Common myeloid progenitor, CD34-positive (primary cell): ENCODE measurements at regions not wholly inside any gene's neighbourhood (a gene's known extent, or its start where the extent isn't known, plus 50 kb on each side); places are given as distances from the start of the nearest gene placed in this dataset.

Experiments used
- CTCF ChIA-PET: fragments of 350-600 bp; sonication (Branson Sonifier 250); formaldehyde crosslinking; loops from one replicate; lab custom pipeline; 2021; ENCODE audit warnings: antibody characterized with exemption; lab: Charles Lee
- POLR2A ChIA-PET: fragments of 350-600 bp; sonication (Branson Sonifier 250); formaldehyde crosslinking; loops from one replicate; lab custom pipeline; 2021; ENCODE audit warnings: antibody characterized with exemption; lab: Charles Lee
- DNase-seq, 3 donors: peaks; one replicate each; pipeline versions ENCODE4 v3.0.0 to v3.0.0-alpha.2; 2013
- H3K27ac ChIP-seq, 2 experiments: 1 replicate in 1 of 2; 2 replicates in 1 of 2; pipeline ENCODE4 v1.7.0; 2013; ENCODE audit warnings: inconsistent platforms in 2 of 2, low read length in 2 of 2, mild to moderate bottlenecking in 2 of 2, low read depth in 1 of 2, moderate library complexity in 1 of 2; ENCODE audit not compliant: severe bottlenecking in 2 of 2, insufficient read depth in 1 of 2, poor library complexity in 1 of 2
- H3K27me3 ChIP-seq, 5 experiments: replicated peaks in 2 of 5; 1 replicate in 3 of 5; 2 replicates in 2 of 5; pipeline versions ENCODE4 v1.6.1 to v1.7.0; 2013; ENCODE audit warnings: low read length in 4 of 5, mild to moderate bottlenecking in 2 of 5, moderate library complexity in 2 of 5, inconsistent platforms in 1 of 5; ENCODE audit not compliant: insufficient read depth in 5 of 5, control insufficient read depth in 4 of 5
- H3K36me3 ChIP-seq, 4 experiments: 1 replicate in 2 of 4; 2 replicates in 2 of 4; pipeline versions ENCODE4 v1.6.1 to v1.7.0; 2013; ENCODE audit warnings: low read length in 3 of 4, control low read depth in 1 of 4, mild to moderate bottlenecking in 1 of 4; ENCODE audit not compliant: control insufficient read depth in 4 of 4, insufficient read depth in 4 of 4
- H3K4me1 ChIP-seq, 4 experiments: 1 replicate in 3 of 4; 2 replicates in 1 of 4; pipeline versions ENCODE4 v1.6.1 to v1.7.1; 2013; ENCODE audit warnings: low read length in 3 of 4, mild to moderate bottlenecking in 3 of 4, control low read depth in 1 of 4, inconsistent platforms in 1 of 4, moderate library complexity in 1 of 4; ENCODE audit not compliant: control insufficient read depth in 4 of 4, insufficient read depth in 4 of 4; ENCODE audit errors: control extremely low read depth in 1 of 4
- H3K4me3 ChIP-seq, 7 experiments: 1 replicate in 4 of 7; 2 replicates in 3 of 7; pipeline versions ENCODE4 v1.5.1 to v1.7.0; 2013; ENCODE audit warnings: mild to moderate bottlenecking in 7 of 7, low read length in 6 of 7, moderate library complexity in 6 of 7, inconsistent platforms in 2 of 7, low read depth in 2 of 7, control low read depth in 1 of 7; ENCODE audit not compliant: insufficient read depth in 4 of 7, control insufficient read depth in 1 of 7; ENCODE audit errors: extremely low read depth in 1 of 7
- H3K9me3 ChIP-seq, 5 experiments: 1 replicate in 4 of 5; 2 replicates in 1 of 5; pipeline versions ENCODE4 v1.6.1 to v1.7.1; 2013; ENCODE audit warnings: low read length in 4 of 5, mild to moderate bottlenecking in 2 of 5, inconsistent platforms in 1 of 5, low read depth in 1 of 5, moderate library complexity in 1 of 5; ENCODE audit not compliant: control insufficient read depth in 4 of 5, insufficient read depth in 2 of 5; ENCODE audit errors: control extremely low read depth in 1 of 5
- WGBS: methylation state at CpG from one replicate; pipeline ENCODE4 v1.1.5; 2013; ENCODE audit not compliant: insufficient coverage; 5-methylcytosine and 5-hydroxymethylcytosine counted together

DNA sequence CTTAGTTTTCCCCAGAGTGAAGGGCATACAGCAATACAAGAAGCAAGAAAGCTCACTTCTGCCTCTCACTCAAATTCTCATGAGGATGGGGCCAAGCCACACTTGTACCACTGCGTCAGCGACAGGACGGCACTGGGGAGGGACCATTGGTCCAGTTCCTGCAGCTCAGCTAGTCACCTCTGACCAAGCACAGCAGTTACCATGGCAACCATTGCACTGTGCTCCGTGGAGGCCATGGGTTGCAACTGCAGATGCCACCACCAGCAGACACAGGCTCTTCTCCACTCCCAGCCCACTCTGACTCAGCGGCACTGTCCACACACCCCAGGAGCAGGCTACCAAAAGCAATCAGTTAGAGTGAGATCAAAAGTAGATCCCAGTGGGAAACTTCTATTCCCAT, 441.1 kb upstream of the ARID1B start:
- Histone ChIP-seq H3K36me3 (peaks cover 0 to 3% (median 0%) of the 10 kb centered on the region in 4 experiments), H3K27ac (no peak overlapping the region), H3K4me1 (peaks cover 0 to 31% (median 12%) of the 10 kb centered on the region in 4 experiments), H3K9me3 (peaks cover 4 to 15% (median 7%) of the 10 kb centered on the region in 5 experiments), H3K4me3 (no peak overlapping the region), H3K27me3 (no peaks in the 10 kb centered on the region)
- DNase-seq, result peak in 2 of 3 donors; percentile 44 to 54
- WGBS, result 90% methylated on average over 4 of the region's 5 CpGs
- POLR2A ChIA-PET, result no interaction called here
- CTCF ChIA-PET, result interaction anchor here (1.1 to 1.3 kb wide), 3 partner anchors 14 to 97 kb away, joined by 3 read pairs; no protein-coding TSS in a partner anchor

DNA sequence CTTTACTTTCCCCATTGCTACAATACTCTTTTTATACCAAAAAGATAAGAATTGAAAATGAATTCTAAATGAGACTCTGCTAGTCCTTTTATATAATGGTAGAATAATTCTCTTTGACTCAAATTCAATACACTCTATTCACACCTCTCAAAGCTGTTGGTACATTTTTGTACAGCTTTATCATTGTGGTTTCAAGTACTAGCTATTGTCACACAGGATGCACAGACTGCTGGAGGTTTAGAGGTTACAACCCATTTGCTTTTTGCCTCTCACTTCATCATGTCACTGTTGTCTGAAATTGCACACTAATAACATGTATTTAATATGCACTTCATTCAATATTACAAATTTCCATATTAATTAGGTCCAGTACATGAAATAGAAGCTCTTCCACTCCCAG, 442.2 kb upstream of the ARID1B start:
- peaks cover 4 to 16% (median 7%) of the 10 kb centered on the region in 5 experiments for H3K9me3 ChIP-seq
- no peak overlapping the region for H3K27ac ChIP-seq
- peaks cover 0 to 3% (median 0%) of the 10 kb centered on the region in 4 experiments for H3K36me3 ChIP-seq
- peak in 2 of 3 donors; percentile 73 to 81 for DNase-seq
- H3K27me3 ChIP-seq, result no peaks in the 10 kb centered on the region
- H3K4me1 ChIP-seq, result peaks cover 0 to 31% (median 12%) of the 10 kb centered on the region in 4 experiments
- ChIA-PET POLR2A (interaction anchor here (0.6 kb wide), 1 partner anchor 611 kb away, joined by 3 read pairs; no protein-coding TSS in a partner anchor), CTCF (interaction anchor here (1.2 to 1.4 kb wide), 2 partner anchors 42 to 175 kb away, joined by 3 read pairs; no protein-coding TSS in a partner anchor)
- H3K4me3 ChIP-seq, result no peak overlapping the region

DNA sequence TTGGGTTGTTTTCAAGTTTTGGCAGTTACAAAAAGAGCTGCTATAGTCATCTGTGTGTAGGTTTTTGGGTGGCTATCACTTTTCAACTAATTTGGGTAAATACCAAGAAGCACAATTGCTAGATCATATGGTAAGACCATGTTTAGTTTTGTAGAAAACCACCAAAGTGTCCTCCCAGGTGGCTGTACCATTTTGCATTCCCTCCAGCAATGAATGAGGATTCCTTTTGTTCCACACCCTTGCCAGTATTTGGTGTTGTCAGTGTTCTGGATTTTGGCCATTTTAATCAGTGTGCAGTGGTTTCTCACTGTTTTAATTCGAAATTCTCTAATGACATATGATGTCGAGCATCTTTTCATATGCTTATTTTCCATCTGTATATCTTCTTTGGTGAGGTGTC, 457.5 kb upstream of the ARID1B start:
- no peak for DNase-seq
- H3K27me3 ChIP-seq, result no peaks in the 10 kb centered on the region
- WGBS, result 80% methylated on average over 1 of the region's 2 CpGs
- peaks cover 0 to 12% (median 0%) of the 10 kb centered on the region in 5 experiments for H3K9me3 ChIP-seq
- no peaks in the 10 kb centered on the region for H3K36me3 ChIP-seq
- no peaks in the 10 kb centered on the region for H3K4me1 ChIP-seq
- CTCF ChIA-PET, result no interaction called here
- H3K27ac ChIP-seq, result no peak overlapping the region
- no peak overlapping the region for H3K4me3 ChIP-seq
- POLR2A ChIA-PET, result no interaction called here

DNA sequence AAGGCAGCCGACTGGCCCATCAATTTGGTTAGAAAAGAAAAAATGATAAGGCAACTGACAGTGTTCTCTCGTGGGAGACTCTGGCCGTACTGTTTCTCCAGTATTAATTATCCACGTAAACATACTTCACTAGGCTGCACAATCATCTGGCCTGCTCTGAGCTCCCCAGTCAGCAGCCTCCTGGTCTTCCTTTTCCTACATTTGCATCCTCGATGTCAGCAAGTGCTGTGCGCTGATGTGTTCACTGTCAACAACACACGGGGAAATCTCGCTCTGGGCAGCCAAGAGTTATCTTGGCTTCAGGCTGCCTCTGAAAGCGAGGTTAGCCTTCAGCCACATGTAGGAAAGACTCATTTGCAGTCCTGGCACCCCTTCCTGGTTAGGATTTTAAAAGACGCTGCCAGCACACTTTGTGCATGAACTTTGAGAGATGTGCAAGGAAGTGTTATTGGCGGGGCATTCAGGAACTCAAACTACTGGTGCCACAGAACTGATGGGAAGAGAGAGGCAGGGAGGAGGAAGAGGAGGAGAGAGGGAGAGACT, 460.5 kb upstream of the ARID1B start:
- H3K27me3 ChIP-seq, result no peaks in the 10 kb centered on the region
- no peaks in the 10 kb centered on the region for H3K36me3 ChIP-seq
- no peaks in the 10 kb centered on the region for H3K4me1 ChIP-seq
- ChIA-PET CTCF (no interaction called here), POLR2A (no interaction called here)
- no peak overlapping the region for H3K27ac ChIP-seq
- no peak for DNase-seq
- no peak overlapping the region for H3K4me3 ChIP-seq
- WGBS, result 92% methylated on average over 11 of the region's 11 CpGs
- no peaks in the 10 kb centered on the region for H3K9me3 ChIP-seq

DNA sequence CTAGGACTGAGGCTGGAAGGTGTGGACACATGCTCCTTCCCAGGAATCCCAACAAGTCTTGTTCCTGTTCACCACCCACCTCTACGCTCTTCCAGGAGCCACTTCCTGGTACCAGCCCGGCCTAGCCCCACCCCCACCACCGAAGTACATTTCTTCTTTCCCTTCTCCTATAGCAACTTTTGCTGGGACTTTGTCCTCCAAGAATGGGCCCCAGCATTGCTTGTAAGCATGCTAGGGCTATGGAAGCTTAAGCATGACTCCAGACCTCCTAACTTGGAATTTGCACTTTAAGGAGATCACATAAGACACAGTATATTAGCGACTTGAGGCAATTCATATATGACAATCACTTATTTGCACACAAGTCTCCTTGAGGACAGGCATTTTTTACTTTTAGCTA, 462.0 kb upstream of the ARID1B start:
- CTCF ChIA-PET, result no interaction called here
- POLR2A ChIA-PET, result no interaction called here
- no peaks in the 10 kb centered on the region for H3K36me3 ChIP-seq
- no peaks in the 10 kb centered on the region for H3K27me3 ChIP-seq
- no peak overlapping the region for H3K27ac ChIP-seq
- H3K4me3 ChIP-seq, result no peak overlapping the region
- 100% methylated on average over 3 of the region's 4 CpGs for WGBS
- no peak for DNase-seq
- H3K9me3 ChIP-seq, result no peaks in the 10 kb centered on the region
- no peaks in the 10 kb centered on the region for H3K4me1 ChIP-seq

DNA sequence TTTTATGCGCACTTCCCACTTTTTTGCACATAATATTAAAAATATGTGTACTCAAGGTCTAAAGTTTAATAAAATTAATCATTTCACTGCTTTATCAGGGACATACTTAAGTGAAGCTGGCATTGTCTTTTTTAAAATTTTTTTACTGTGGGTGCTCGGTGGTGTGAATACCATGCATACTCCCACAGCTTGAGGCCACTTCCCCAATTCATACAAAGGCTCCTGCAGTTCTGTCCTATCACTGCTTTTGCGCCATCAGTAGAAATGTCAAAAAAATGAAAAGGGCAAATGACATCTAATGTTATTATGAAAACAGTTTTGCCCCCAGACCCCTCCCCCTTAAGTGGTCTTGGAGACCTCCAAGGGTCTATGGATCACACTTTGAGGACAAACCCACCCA, 464.1 kb upstream of the ARID1B start:
- ChIA-PET POLR2A (no interaction called here), CTCF (interaction anchor here (0.7 kb wide), 1 partner anchor 70 kb away, joined by 3 read pairs; no protein-coding TSS in a partner anchor)
- H3K27ac ChIP-seq, result no peak overlapping the region
- H3K4me1 ChIP-seq, result no peaks in the 10 kb centered on the region
- no peaks in the 10 kb centered on the region for H3K36me3 ChIP-seq
- DNase-seq, result peak in 2 of 3 donors; percentile 17 to 42
- 67% methylated on average over 1 of the region's 3 CpGs for WGBS
- H3K4me3 ChIP-seq, result no peak overlapping the region
- H3K9me3 ChIP-seq, result no peaks in the 10 kb centered on the region
- no peaks in the 10 kb centered on the region for H3K27me3 ChIP-seq

DNA sequence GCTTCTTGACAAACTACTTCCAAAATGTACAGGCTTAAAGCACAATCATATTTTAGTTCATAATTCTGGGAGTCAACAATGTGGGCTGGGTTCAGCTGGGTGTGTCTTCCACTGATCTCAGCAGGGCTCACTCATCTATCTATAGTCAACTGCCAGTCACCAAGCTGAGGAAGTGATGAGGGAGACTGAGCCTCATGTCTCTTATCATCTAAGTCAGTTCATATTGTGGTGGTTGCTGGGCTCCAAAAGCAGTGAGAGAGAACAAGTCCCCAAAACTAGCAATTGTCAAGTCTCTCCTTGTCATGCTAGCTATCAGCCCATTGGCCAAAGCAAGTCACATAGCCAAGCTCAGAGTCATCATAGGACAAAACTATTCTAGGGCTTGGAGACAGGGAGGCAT, 465.9 kb upstream of the ARID1B start:
- DNase-seq, result no peak
- H3K27ac ChIP-seq, result no peak overlapping the region
- ChIA-PET POLR2A (no interaction called here), CTCF (interaction anchor here (0.9 kb wide), 1 partner anchor 64 kb away, joined by 3 read pairs; no protein-coding TSS in a partner anchor)
- H3K4me1 ChIP-seq, result peaks cover 0 to 1% (median 0%) of the 10 kb centered on the region in 4 experiments
- H3K36me3 ChIP-seq, result no peaks in the 10 kb centered on the region
- H3K27me3 ChIP-seq, result no peaks in the 10 kb centered on the region
- no peaks in the 10 kb centered on the region for H3K9me3 ChIP-seq
- no peak overlapping the region for H3K4me3 ChIP-seq
